ENCODE measurements at regions not wholly inside any gene's neighbourhood (a gene's known extent, or its start where the extent isn't known, plus 50 kb on each side); places are given as distances from the start of the nearest gene placed in this dataset.

DNA sequence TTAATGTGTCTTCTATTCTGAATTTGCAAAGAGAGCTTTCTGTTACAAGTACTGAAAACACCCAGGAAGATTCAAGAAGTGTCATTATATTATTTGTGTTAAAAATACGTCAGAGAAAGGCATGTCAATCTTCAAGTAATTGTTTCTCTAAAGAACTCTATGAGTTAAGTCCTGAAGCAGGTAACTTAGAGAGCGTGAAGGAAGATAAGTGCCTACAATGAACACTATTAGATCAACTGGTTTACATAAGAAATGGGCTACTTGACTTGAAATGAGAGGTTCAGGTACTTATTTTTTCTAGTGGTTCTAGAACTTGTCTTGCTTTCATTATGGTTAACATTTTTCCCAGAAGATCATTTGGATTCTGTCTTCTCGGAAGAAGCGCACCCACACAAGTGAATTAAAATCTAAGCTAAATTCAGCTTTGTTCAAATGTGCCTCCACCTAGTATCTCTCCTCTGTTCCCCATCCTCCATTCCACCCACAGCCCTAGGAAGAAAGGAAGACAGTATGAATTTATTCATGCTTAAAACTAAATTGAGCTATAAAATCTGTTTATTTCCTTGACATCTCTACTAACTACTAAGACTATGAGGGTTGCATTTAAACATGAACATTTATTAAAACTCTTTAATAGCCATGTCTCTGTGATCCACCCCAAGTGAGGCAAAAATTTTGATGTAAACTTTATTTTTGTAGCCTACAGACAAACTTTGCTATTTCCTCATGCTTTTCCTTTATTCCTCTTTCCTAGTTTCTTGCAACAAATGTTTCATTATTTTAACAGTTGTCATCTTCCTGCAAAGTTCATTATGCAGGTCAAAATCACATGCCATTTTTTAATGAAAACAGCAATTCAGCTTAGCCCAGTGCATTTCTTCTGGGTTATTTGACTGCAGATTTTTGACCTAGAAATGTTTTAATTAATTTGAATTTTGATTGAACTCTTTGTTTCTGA lies 206.8 kb downstream of the KCNJ2 start:
- TF ChIP-seq TAF1 (IDR thresholded peaks at IDR 0.05; ENCODE audit: borderline replicate concordance, low read depth, low read length) = no peak
- no peak for TF ChIP-seq POLR2AphosphoS5 (IDR thresholded peaks at IDR 0.05; ENCODE audit: low read depth, low read length)
- no peak for TF ChIP-seq POLR2A (IDR thresholded peaks at IDR 0.05; ENCODE audit: low read depth, low read length)
